ENCODE measurements at regions not wholly inside any gene's neighbourhood (a gene's known extent, or its start where the extent isn't known, plus 50 kb on each side); places are given as distances from the start of the nearest gene placed in this dataset.
A peak's percentile ranks its signal among the peaks of the same experiment; 100 is the strongest.
"Not testable (repeated sequence)": the region's sequence is repeated elsewhere in the genome, so short reads cannot be mapped to it uniquely, and the experiment has no call there.

DNA sequence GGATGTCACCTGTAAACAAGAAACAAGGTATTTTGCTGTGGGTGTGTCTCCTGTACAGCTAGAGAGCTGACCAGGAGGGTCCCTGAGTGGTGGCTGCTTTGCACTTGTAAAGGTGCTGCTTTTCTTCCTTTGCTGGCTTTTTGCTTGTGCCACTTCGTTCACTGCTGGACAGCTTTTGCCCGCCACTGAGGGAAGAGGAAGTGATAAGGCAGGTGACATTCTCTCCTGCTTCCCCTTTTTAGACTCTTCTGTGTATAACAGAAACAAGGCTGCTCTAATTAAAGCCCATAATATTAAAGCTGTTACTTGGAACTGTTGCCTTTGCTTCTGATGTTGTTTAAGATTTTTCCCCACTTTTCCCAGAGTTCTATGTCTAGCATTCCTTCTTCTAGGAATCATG, 218.6 kb upstream of the TSPY4 start:
- no peak for DNase-seq (ENCODE audit: low spot score)

DNA sequence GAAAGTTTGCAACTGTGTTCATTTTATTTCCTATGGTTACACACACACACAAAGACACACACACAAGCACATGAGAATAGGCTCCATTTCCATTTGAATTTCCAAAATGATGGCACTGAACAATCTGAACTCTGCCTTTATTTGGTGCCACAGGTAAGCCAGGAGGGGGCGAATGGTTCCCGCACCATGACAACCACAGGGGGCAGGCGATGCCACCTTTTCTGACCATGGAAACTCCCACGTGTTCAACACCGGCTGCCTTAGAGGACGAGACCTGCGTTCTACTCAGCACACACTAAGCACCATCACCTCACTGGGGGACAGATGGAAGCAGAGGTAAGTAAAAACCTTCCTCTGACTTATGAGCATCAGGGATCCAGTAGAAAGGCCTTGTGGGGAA, 212.6 kb upstream of the TSPY4 start:
- DNase-seq (ENCODE audit: low spot score) = no peak

DNA sequence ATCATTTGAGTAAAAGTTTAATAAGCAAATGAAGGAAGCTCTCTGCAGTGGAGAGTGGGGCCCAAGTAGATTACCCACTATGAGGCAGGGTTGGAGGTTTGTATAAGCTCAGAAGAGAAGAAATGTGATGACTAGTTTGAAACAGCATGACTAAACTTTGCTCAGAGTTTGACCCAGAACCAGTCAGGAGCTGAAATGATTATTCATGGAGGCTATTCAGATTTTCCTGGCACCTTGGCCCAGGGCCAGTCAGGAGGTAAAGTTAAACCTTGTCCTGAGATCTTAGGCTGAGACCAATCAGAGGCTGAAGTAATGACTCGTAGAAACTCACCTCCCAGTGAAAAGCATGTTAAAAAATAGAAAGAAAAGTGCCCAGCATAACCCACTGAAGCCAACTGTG, 210.7 kb upstream of the TSPY4 start:
- no peak for DNase-seq (ENCODE audit: low spot score)

DNA sequence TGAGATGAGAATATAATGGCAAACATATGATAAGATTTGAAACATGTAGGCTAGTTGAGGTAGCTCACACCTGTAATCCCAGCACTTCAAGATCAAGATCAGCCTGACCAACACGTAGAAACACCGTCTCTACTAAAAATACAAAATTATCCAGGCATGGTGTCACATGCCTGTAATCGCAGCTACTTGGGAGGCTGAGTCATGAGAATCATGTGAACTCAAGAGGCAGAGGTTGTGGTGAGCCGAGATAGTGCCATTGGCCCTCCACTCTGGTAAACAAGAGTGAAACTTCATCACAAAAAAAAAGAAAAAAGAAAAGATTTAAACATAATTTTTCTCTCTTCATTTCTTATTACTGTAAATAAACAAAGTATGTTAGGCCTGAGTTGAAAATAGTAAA, 193.9 kb upstream of the TSPY4 start:
- not testable (repeated sequence) for DNase-seq (ENCODE audit: low spot score)

DNA sequence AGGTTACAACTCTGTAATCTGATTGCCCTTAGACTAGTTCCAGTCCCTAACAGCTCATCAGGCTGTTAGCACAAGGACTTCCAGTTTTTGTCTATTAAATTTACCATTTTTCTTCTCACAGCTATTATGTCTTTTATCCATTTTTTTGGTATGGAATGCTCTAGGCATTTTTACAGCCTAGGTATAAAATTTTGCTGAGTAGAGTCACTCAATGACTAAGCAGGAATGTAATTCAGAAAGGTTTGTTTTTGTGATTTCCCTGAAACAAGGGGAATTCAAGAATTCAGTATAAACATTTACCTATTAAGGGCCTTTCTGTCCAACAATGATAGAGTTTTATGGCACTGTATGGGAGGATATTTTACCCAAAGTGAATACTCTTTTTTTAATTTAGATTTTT, 182.7 kb upstream of the TSPY4 start:
- not testable (repeated sequence) for DNase-seq (ENCODE audit: low spot score)

DNA sequence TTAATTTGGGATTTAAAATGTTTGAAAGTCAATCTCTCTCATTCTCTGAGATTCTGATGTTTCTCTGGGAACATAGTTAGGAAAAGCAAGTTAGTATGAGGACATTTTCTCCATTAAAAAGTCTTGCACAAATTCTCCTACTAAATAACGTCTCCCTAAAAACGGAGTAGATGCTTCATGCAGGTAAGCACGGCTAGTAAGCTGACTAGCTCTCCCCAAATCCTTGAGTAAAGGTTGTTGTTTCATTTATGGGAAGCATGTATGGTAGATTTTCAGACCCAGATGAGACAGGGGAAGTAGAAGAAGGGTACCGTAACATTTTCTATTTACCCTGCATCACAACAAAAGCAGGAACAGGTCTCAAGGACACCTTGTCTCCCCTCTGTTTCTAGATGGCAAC, 181.5 kb upstream of the TSPY4 start:
- no peak for DNase-seq (ENCODE audit: low spot score)

DNA sequence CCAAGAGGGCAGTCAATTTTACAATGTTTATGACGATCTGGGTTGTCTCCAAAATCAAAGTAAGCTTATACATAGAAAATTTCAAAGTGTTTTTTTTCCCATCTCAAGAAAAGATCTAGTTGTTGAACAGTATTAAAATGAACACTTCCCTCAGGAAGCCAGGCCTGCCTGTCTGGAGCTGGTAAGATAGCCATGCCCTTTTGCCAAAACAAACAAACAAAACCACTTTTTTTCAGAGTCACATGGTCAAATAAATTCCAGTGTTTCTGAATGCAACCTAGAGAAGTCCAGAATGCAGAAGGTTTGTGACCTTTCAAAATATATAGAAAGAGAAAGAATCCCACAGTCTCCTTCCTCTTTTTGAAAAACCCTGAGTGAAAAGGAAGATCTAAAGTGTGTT, 178.6 kb upstream of the TSPY4 start:
- DNase-seq (ENCODE audit: low spot score) = no peak

DNA sequence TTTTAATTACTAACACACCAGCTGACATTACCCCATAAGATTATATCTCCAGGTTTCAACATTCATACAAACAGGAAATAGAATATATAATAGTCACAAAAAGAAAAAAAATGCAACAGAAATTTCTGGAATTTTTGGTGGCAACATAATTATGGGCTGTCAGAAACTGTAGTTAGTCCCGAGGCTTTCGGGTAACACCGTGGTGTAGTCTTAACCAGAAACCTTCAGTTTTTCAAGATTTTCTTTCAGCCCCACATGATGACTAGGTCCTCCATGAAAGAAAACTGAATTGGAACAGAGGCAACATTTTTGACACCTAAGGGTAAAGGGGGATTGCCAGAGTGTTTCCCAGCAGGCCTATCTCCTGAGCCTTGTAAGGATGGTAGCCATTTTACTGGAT, 176.9 kb upstream of the TSPY4 start:
- not testable (repeated sequence) for DNase-seq (ENCODE audit: low spot score)

DNA sequence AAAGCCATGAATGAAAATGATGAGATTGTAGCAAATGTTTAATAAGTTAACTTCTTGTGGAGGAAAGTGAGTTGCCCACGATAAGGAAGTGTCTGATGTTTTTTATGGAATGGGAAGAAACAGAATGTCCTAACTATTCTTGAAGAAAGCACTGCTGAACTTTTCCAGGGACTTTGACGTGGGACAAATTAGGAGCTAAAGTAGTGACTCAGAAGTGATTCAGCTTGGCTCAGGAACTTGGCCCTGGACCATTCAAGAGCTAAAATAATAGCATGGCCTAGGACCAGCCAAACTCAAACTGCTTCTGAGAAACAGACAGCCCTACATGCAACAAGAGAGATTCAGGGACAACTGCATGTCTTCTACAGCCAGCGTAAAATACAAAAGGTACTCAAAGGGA, 176.3 kb upstream of the TSPY4 start:
- DNase-seq (ENCODE audit: low spot score) = not testable (repeated sequence)

DNA sequence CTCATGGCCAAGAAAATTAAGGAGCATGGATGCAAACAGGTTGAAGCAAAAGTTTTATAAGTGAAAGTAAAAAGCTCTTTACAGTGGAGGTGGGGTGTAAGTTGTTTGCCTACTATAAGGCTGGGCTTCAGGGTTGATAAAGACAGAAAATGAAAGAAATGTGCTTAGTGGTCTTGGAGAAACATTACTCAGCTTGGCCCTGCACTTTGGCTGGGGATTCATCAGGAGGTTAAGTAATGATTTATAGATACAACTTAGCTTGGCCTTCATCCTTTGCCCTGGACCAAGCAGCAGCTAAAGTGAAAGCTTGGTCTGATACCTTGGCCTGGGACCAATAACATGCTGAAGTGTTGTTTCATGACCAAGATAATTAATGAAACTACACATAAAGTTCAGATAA, 175.3 kb upstream of the TSPY4 start:
- DNase-seq (ENCODE audit: low spot score) = not testable (repeated sequence)

DNA sequence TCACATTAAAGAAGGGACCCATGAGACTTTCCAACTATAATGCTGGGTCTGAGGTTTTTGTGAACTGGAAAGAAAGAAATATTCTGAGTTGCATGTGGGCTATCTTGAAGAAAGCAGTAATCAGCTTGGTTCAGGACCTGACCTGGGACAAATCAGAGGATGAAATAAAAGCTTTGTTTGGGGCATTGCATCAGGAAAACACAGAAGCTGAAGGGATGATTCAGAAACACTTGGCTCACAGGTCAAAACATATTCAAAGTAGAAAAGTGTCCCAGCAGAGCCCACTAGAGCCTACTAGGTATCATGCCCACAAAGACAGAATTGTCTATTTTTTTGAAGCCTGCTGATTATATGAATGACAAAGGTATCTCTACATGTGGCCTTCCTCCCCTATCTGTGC, 174.8 kb upstream of the TSPY4 start:
- not testable (repeated sequence) for DNase-seq (ENCODE audit: low spot score)

DNA sequence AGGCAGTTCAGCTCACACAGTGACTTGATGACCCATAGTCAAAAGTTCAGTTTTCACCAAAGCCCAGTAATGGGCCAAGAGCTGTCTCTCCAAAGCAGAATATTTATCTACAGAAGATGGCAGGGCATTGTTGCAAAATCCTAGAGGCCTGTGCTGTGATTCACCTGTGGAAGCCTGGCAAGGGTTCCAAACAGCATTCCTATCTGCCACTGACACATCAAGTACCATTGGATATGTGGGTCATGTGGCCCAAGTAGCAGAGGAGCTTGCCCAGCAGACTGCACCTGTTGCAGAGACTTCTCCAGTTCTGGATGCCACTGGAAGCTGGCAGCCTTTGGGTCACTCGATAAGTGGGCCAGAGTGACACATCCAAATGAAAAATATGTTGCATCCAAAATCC, 159.6 kb upstream of the TSPY4 start:
- not testable (repeated sequence) for DNase-seq (ENCODE audit: low spot score)

DNA sequence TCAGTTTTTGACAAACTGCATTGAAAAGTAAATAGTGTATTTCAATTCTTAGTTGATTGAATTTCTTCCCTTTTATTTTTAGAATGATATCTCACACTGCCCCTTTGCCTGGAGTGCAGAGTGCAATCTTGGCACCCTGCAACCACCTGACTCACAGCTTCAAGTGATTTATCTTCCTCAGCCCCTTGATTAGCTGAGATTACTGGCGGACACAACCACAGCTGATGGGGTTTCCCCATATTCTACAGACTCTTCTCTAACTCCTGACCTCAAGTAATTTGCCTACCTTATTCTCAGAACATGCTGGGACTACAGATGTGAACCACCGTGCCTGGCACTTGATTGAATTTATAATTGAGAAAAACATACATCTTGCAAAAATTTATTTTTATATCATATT, 152.4 kb upstream of the TSPY4 start:
- DNase-seq (ENCODE audit: low spot score) = not testable (repeated sequence)

DNA sequence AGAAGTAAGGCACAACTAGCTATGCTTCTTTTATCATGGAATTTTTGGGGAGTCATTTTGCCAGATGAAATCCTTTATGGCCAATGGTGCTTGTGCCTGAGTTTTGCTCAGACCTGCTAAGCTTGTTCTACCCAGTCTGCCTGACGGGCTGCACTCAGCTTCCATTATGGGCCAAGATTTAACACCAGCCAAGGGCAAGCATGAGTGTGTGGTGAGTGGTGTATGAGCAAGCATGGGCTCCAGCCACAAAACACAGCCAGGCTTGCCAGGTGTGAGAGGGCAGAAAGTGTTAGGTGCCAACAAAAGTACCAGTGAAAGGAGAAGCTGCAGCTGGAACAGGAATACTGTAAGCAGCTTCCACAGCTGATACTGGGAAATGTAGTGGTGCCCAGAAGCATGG, 130.2 kb upstream of the TSPY4 start:
- not testable (repeated sequence) for DNase-seq (ENCODE audit: low spot score)

DNA sequence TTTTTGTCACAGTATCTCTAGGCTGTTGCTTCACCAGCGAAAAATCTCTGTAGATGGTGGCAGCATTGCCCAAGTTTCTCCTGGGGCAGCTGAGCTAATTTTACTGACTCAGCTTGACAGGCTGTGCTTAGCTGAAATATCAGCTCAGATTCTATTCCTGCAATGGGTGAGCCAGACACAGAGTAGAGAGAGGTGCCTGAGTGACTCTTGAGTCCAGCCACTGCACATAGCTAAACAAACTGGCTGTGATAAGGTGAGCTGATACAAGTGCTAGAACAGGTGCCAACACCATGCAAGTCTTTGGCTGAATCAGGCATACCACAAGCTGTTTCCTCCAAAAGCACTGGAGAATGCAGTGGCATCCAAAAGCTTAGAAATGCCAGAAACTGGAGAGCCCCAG, 110.9 kb upstream of the TSPY4 start:
- DNase-seq (ENCODE audit: low spot score) = no peak

DNA sequence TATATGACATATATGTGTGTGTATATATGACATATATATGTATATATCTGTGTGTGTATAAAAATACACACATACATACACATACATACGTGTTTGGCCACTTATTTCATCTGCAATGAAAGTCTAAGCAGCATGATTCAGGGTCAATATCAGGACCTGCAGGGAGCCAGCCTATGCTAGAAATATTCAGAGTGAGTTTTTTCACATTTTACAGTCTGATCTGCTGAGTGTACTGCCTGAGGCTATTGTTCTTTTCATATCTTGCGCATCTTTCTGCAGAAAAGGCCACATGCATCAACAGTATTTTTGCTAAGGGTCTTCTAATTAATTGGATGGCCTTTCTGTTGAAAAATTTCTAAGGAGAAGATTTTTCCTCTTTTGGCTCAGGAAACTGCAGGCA, 80.0 kb upstream of the TSPY4 start:
- no peak for DNase-seq (ENCODE audit: low spot score)

DNA sequence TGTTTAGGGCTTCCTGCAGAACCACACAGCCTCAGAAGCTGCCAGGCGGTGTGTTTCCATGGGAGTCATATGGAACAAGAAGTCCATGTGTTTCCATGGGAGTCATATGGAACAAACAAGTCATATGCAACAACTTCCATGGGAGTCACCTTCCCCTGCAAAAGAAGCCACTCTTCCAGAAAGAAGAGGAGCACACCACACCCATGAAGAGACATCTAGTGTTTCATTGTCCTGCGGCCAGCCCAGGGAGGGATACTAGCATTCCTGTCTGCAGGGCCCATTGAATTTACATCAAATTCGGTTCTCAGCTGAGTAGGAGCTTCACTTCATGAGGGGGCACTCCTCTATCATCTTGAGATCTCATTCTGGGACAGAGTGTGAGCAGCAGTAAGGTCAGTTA, 79.5 kb upstream of the TSPY4 start:
- no peak for DNase-seq (ENCODE audit: low spot score)

DNA sequence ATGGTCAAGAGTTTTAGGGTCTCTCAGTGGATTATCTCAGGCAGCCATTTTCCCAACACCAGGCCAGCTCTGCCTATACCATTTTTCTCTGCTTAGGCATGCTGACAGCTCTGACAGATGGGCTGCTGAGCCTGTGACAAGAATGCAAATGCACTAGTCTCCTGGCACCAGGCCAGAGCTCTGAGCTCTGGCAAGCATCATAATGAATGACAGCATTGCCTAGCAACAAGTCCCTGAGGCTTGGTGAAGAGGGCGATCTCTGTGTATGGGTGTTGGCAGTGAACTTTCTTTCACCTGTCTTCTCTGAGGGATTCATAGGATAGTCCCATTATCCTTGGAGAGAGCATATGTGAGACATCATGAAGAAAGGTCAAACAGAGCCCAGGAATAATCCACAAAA, 77.9 kb upstream of the TSPY4 start:
- peak; percentile 10 for DNase-seq (ENCODE audit: low spot score)

DNA sequence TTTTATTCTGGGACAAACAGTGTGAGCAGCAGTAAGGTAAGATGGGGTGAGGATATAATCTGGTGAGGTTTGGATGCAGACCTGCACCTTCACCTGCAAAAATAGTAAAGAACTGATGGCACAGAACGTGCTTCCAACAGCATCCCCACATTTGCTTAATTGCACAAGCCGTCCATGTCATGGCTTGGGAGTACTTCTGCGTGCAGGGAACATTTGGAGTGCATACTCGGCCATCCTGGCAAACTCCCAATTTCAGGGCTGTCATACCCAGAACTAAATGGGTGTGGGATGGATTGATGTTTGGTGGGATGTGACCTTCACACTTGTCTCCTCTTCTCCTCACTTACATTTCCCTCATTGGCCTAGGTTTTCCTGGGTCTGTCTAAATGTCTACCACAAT, 76.8 kb upstream of the TSPY4 start:
- no peak for DNase-seq (ENCODE audit: low spot score)

DNA sequence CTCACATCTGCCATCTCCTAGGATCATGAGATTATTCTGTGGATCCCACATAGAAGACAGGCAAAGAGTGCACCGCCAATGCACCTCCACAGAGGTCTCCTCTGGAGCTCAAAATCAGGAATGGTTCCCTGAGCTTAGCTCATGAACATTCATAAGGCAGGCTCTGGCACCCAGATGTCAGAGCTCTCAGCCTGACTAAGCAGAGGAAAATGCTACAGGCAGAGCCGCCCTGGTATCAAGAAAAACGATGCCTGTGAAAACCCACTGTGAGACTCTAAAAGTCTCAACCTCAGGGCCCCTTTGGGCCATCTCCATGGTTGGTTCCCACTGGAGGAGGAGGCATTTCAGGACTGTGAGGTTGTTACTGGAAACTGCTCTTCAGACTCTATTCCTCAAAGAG, 71.7 kb upstream of the TSPY4 start:
- DNase-seq (ENCODE audit: low spot score) = no peak

DNA sequence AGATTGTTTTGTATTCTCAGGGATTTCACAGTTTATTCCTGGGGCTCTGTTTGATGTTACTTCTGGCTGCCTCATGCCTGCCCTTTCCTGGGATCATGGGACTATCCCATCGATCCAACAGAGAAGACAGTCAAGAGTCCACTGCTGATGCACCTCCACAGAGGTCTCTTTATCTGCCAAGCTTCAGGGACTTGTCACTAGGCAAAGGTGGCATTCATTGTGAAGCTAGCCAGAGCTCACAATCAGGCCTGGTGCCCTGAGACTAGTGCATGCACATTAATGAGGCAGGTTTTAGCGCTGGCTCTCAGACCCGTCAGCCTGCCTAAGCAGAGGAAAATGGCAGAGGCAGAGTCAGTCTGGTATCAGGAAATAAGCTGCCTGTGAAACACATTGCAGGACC, 66.9 kb upstream of the TSPY4 start:
- not testable (repeated sequence) for DNase-seq (ENCODE audit: low spot score)

DNA sequence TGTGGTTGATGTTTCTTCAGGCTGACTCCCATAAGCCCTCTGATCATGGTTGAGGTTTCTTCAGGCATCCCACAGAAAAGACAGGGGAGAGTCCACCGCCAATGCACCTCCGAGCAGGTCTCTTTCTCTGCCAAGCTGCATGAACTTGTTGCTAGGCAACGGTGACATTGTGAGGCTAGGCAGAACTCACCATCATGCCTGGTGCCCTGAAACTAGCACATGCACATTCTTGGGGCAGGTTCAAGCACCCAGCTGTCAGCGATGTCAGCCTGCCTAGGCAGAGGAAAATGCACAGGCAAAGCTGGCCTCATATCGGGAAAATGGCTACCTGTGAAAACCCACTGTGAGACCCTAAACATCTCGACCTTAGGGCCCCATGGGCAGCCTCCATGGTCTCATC, 64.4 kb upstream of the TSPY4 start:
- not testable (repeated sequence) for DNase-seq (ENCODE audit: low spot score)

DNA sequence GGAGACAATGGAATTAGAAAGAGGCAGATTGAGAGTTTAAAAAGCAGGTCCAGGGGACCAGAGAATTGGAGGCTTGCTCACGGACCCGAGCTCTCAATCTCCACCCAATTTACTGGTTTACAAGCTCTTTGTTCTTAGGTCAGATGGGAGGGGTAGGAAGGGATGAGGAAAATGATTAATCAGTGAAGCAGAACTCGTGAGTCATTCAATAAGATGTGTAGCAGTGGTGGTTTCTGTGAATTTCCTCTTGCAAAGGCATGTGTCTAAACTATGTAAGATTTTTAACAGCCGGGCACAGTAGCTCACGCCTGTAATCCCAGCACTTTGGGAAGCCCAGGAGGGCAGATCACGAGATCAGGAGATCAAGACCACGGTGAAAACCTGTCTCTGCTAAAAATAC, 58.4 kb upstream of the TSPY4 start:
- not testable (repeated sequence) for DNase-seq (ENCODE audit: low spot score)

Data from umbilical cord (tissue), 1 donor.